ENCODE measurements at regions not wholly inside any gene's neighbourhood (a gene's known extent, or its start where the extent isn't known, plus 50 kb on each side); places are given as distances from the start of the nearest gene placed in this dataset.

- TF ChIP-seq SP1 (IDR thresholded peaks at IDR 0.05) (no peak), PKNOX1 (IDR thresholded peaks at IDR 0.05) (no peak), FOXK2 (IDR thresholded peaks at IDR 0.05) (no peak), ELF4 (IDR thresholded peaks at IDR 0.05) (no peak), HDGF (IDR thresholded peaks at IDR 0.05; ENCODE audit: borderline replicate concordance) (no peak), TARDBP (IDR thresholded peaks at IDR 0.05) (no peak), BHLHE40 (IDR thresholded peaks at IDR 0.05; ENCODE audit: borderline replicate concordance) (no peak), L3MBTL2 (conservative IDR thresholded peaks at IDR 0.05) (no peak), SUZ12 (IDR thresholded peaks at IDR 0.05) (no peak)
Measured at GRCh38 chr6:66134021-66134420, 427.0 kb upstream of the EYS start.
